GM12873 (cell line): ENCODE measurements at regions not wholly inside any gene's neighbourhood (a gene's known extent, or its start where the extent isn't known, plus 50 kb on each side); places are given as distances from the start of the nearest gene placed in this dataset.

ENCODE experiments used
- TF ChIP-seq, protein P1 (sequence below): IDR thresholded peaks from 2 replicates; pipeline ENCODE4 v1.5.1; 2012; ENCODE audit warnings: low read depth, mild to moderate bottlenecking, moderate library complexity, low read length, control low read depth; ENCODE audit not compliant: insufficient read depth; ENCODE audit errors: missing control alignments

DNA sequence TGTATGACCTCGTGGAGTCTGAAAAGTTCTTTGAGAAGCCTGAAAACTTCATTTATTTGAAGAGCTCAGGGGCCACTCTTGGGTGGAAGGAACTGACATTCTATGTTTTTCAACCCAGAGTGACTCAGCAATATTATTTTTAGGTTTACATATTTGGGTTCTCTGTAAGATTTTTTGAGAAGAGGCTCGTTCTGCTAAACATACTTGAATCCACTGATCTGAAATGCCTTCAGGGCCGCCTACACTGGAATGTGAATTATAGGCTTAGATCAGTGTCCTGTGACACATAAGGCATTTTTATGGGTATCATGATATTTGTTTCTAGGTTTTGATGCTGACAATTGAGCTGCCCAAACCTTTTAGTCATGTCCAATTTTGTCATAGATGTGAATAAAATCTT, 86.2 kb downstream of the PSAT1 start:
- TF ChIP-seq, protein P1, sequence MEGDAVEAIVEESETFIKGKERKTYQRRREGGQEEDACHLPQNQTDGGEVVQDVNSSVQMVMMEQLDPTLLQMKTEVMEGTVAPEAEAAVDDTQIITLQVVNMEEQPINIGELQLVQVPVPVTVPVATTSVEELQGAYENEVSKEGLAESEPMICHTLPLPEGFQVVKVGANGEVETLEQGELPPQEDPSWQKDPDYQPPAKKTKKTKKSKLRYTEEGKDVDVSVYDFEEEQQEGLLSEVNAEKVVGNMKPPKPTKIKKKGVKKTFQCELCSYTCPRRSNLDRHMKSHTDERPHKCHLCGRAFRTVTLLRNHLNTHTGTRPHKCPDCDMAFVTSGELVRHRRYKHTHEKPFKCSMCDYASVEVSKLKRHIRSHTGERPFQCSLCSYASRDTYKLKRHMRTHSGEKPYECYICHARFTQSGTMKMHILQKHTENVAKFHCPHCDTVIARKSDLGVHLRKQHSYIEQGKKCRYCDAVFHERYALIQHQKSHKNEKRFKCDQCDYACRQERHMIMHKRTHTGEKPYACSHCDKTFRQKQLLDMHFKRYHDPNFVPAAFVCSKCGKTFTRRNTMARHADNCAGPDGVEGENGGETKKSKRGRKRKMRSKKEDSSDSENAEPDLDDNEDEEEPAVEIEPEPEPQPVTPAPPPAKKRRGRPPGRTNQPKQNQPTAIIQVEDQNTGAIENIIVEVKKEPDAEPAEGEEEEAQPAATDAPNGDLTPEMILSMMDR, result no peak

DNA sequence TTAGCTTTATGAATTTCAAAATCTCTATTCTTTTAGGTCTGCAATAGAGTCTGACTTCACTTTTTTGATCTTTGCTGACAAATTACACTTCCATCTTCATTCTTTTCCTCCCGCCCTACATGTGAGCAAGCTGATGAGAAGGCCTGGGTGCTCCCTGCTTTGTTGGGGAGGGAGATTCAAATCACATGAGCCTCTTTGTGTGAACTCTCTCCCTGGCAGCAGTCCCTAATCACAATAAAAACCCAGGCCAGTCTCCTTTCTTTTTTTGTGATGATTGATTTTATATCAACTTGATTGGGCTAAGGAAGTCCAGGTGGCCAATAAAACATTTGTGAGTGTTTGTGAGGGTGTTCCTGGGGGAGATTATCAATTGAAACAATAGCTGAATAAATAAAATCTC, 89.4 kb downstream of the PSAT1 start:
- TF ChIP-seq, protein P1, result no peak

DNA sequence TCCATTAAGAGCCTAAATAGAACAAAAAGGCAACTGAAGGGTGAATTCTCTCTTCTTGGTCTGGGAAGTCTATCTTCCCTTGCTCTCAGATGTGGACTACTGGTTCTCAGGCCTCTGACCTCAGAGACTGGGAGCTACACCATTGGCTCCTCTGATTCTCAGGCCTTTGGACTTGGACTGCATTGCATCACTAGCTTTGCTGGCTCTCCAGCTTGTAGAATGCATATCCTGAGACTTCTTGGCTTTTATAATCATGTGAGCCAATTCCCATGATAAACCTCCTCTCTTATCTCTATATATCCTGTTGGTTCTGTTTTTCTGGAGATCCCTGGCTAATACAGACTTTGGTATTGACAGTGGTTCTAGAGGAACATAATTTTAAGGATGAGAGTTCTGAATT, 89.8 kb downstream of the PSAT1 start:
- TF ChIP-seq, protein P1, result no peak

DNA sequence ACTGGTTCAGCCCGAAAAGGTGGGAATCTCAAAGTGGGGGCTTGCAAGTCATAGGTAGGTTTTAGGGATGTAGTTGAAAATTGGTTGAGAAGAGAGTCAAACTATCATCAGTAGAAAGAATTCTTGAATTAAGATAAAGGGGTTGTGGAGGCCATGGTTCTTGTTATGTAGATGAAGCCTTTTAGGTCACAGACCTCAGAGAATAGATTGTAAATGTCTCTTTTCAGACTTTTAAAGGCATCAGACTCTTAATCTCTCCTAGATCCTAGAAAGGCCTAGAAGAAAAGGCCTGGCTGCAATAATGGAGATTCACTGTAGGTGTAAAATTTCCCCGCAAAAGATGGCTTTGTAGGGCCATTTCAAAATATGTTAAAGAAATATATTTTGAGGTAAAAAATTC, 96.4 kb downstream of the PSAT1 start:
- TF ChIP-seq, protein P1, result no peak

DNA sequence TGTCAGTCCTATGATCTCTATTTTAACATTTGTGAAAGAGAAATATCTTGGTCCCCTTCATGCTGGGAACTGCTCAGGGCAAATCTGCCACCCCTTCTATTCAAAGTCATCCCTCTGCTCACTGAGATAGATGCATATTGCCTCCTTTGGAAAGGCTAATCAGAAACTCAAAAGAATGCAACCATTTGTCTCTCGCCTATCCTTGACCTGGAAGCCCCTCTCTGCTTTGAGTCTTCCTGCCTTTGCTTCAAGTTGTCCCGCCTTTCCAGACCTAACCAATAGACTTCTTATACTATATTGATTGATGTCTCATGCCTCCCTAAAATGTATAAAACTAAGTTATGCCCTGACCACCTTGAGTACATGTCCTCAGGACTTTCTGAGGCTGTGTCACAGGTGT, 97.0 kb downstream of the PSAT1 start:
- TF ChIP-seq, protein P1, result no peak

DNA sequence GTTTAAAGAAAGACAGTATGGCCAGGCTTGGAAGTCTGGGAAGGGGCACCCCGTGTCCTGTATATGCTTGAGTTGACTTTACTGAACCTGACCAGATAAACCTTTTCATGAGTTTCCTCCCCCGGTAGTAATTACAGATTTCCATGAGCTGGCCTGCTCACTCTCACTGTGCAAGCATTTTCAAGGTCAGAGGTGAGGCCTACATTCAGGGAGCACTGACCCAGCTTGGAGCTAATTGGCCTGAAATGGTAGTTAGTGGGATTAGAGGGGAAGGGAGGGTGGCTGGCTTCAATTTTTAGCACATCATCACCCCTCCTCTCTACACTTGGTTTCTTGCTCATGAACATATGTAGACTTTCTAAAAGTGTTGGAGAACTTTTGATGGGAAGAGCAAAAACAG, 99.2 kb downstream of the PSAT1 start:
- TF ChIP-seq, protein P1, result no peak

DNA sequence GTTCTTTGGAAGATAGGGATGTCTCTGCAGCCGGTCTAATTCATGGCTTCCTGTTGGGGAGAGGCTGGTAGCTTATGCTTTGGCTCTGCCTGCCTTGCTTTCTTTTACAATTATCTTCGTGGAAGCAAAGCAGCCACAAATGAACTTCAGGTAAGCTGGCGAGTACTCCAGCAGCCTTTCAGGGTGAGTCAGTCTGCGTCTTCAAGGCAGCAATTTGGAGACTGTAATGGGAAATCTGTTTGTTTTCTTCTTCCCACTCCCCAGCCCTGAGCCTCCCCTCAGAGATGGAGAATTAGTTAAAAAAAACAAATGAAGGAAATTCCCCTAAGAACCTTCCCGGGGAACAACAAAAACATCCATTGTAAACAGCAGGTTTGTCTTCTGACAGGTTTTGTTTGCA, 100.1 kb downstream of the PSAT1 start:
- TF ChIP-seq, protein P1, result no peak
